NCI-H82 treated with DMSO at 0.1 percent for 48 hours (cell line): ENCODE measurements at regions not wholly inside any gene's neighbourhood (a gene's known extent, or its start where the extent isn't known, plus 50 kb on each side); places are given as distances from the start of the nearest gene placed in this dataset.
"Not testable (repeated sequence)": the region's sequence is repeated elsewhere in the genome, so short reads cannot be mapped to it uniquely, and the experiment has no call there.

Source experiments
- DNase-seq: peaks from one replicate; lab custom pipeline; 2025; ENCODE audit not compliant: unreplicated experiment; lab: John Stamatoyannopoulos, UW

- no peak for DNase-seq
Measured at GRCh38 chr6:111925296-111925695, 52.0 kb upstream of the FYN start.

GRCh38 chr6:111926731-111927302 is 53.6 kb upstream of the FYN start:
- DNase-seq: no peak

GRCh38 chr6:111927321-111927720 is 54.1 kb upstream of the FYN start:
- no peak for DNase-seq

GRCh38 chr6:111928139-111928538 is 54.9 kb upstream of the FYN start:
- no peak for DNase-seq

- DNase-seq: not testable (repeated sequence)
Measured at GRCh38 chr6:111934611-111935010, 61.4 kb upstream of the FYN start.

GRCh38 chr6:111936718-111937117 is 63.5 kb upstream of the FYN start:
- no peak for DNase-seq

- DNase-seq: no peak
Measured at GRCh38 chr6:111938710-111939109, 65.5 kb upstream of the FYN start.

GRCh38 chr6:111939902-111940301 is 66.7 kb upstream of the FYN start:
- no peak for DNase-seq

GRCh38 chr6:111940801-111941200 is 67.5 kb upstream of the FYN start:
- no peak for DNase-seq

GRCh38 chr6:111941686-111942330 is 68.6 kb upstream of the FYN start:
- no peak for DNase-seq

GRCh38 chr6:111942561-111942960 is 69.3 kb upstream of the FYN start:
- DNase-seq: no peak

- no peak for DNase-seq
Measured at GRCh38 chr6:111943266-111943665, 70.0 kb upstream of the FYN start.

GRCh38 chr6:111943726-111944125 is 70.5 kb upstream of the FYN start:
- DNase-seq: no peak

GRCh38 chr6:111944541-111944940 is 71.3 kb upstream of the FYN start:
- DNase-seq: no peak

GRCh38 chr6:111949546-111949945 is 76.3 kb upstream of the FYN start:
- DNase-seq: no peak

- DNase-seq: not testable (repeated sequence)
Measured at GRCh38 chr6:111949984-111950383, 76.7 kb upstream of the FYN start.

- DNase-seq: no peak
Measured at GRCh38 chr6:111950661-111951496, 77.6 kb upstream of the FYN start.

GRCh38 chr6:111951497-111952085 is 78.3 kb upstream of the FYN start:
- no peak for DNase-seq

GRCh38 chr6:111952274-111952673 is 79.0 kb upstream of the FYN start:
- no peak for DNase-seq

GRCh38 chr6:111952821-111953540 is 79.7 kb upstream of the FYN start:
- no peak for DNase-seq

- DNase-seq: no peak
Measured at GRCh38 chr6:111956098-111956497, 82.8 kb upstream of the FYN start.
